Stomach (tissue), 8 donors: ENCODE measurements at regions not wholly inside any gene's neighbourhood (a gene's known extent, or its start where the extent isn't known, plus 50 kb on each side); places are given as distances from the start of the nearest gene placed in this dataset.

Experiments used
- DNase-seq, 2 donors: peaks; one replicate each; pipeline versions ENCODE4 v3.0.0 to v3.0.0-alpha.2; 2013 to 2019
- H3K27ac ChIP-seq, 5 donors: fragments of 200-600 bp in 4 of 5; sonication (generic) in 4 of 5; one replicate each; pipeline ENCODE4 v1.5.1; 2013 to 2019; ENCODE audit warnings: mild to moderate bottlenecking in 1 of 5, moderate library complexity in 1 of 5
- H3K27me3 ChIP-seq, 3 donors: fragments of 200-600 bp; sonication (generic); one replicate each; pipeline ENCODE4 v1.5.1; 2017 to 2019; ENCODE audit warnings: mixed run types in 1 of 3
- H3K36me3 ChIP-seq, 4 donors: fragments of 200-600 bp; sonication (generic); 1 replicate in 3 of 4; 2 replicates in 1 of 4; pipeline ENCODE4 v1.5.1; 2016 to 2019
- H3K4me1 ChIP-seq, 4 donors: fragments of 200-600 bp; sonication (generic); one replicate each; pipeline ENCODE4 v1.5.1; 2016 to 2019
- H3K4me3 ChIP-seq, 4 donors: fragments of 200-600 bp; sonication (generic) in 3 of 4; one replicate each; pipeline ENCODE4 v1.5.1; 2016 to 2019; ENCODE audit warnings: mild to moderate bottlenecking in 1 of 4
- H3K9me3 ChIP-seq, 4 donors: fragments of 200-600 bp; sonication (generic); one replicate each; pipeline ENCODE4 v1.5.1; 2016 to 2019
- EP300 ChIP-seq: sonication (generic); formaldehyde crosslinking; IDR thresholded peaks from one replicate; pipeline ENCODE4 v1.6.1; 2017; ENCODE audit warnings: antibody characterized with exemption
- POLR2A ChIP-seq, 4 donors: fragments of 450-650 bp; IDR thresholded peaks; one replicate each; pipeline ENCODE4 v1.6.1; 2016; ENCODE audit warnings: antibody characterized with exemption in 4 of 4, control low read depth in 2 of 4, mild to moderate bottlenecking in 1 of 4, moderate library complexity in 1 of 4
- POLR2AphosphoS5 ChIP-seq, 3 donors: sonication (generic); formaldehyde crosslinking; IDR thresholded peaks; one replicate each; pipeline ENCODE4 v1.6.1; 2016; ENCODE audit warnings: antibody characterized with exemption in 3 of 3
- WGBS, 5 donors: extraction: QIAGEN DNeasy Blood & Tissue Kit in 3 of 5; methylation state at CpG; one replicate each; pipeline versions ENCODE4 v1.1.5 to v1.1.7; 2013 to 2018; 5-methylcytosine and 5-hydroxymethylcytosine counted together
- intact Hi-C: fragments of 100-400 bp; cut with DNase I; formaldehyde crosslinking; loops from one replicate; pipeline ENCODE4 v1.15.1; 2023; ENCODE audit warnings: low total_unique reads
- TF ChIP-seq, protein P1 (sequence below), 7 experiments: fragments of 450-650 bp in 4 of 7; fragments of 200-600 bp in 3 of 7; sonication (generic) in 3 of 7; IDR thresholded peaks; one replicate each; pipeline ENCODE4 v1.5.1; 2016 to 2019; ENCODE audit warnings: antibody characterized with exemption in 7 of 7, control low read depth in 2 of 7, mild to moderate bottlenecking in 1 of 7
- donor health status: healthy with polysubstance abuse.
- donor health status: Bipolar disorder and iron deficiency.
- donor health status: healthy.

DNA sequence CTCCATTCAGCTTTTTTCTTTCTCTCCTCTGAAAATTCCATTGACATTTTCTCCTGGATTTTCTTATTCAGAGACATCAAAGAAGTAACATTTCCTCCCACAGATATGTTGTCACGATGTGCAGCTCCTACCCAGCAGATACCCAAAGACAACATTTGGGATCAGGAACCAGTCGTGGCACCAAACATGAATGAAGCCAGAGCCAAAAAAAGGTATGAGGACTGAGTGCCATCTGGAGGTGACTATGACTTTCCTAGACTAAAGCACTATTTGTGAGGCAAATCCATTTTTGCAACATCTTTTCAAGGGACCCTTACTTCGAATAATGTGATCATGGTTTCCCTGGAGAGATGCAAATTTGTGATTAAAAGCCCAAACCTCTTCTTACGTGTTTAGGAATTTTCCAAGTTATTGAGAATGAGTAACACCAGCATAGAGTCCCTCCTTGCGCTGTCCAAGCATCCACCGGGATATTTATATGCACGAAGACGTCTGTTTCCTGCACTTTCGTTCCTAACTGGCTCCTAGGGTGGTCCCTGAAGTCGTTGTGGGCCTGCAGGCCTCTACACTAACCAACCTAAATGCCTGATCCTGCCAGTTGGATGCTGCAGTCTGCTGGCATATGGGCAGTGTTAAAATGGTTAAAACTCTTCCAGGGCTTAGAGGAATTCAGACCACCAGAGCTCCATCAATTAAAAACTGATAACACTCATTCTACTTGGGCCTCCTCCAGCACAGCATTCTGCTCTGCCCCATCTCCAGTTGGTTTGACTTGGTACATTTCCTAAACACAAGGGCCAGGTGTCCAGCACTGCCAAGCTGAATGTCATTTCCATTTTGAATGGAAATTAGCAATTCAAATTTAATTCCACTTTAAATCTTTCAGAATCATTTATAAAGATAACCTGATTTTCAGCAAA lies 256.6 kb downstream of the C6orf118 start:
- 66 to 77% (median 69%) methylated on average over 10 of the region's 10 CpGs for WGBS, 5 donors
- no peak for DNase-seq

DNA sequence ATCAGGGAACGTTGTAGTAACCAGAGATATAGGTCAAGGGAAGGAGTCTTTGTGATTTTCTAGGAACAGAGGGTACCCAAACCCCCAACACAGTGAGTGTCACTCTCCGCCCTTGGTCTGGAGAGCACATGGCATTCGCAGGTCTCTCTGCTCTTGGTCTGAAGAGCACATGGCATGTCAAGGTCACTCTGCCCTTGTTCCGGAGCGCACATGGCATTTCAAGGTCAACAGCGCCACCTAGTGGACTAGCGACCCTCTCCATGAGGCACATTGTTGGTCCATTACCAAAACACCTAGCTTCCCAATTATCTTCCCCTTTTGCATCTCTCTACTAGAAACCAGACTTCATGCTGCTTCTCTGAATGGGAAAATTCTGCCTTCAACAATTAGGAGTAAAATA lies 260.0 kb downstream of the C6orf118 start:
- WGBS, 5 donors = 34 to 44% (median 39%) methylated on average over 7 of the region's 7 CpGs
- no peaks in the 10 kb centered on the region for H3K36me3 ChIP-seq
- intact Hi-C loops = no loop called here
- no peak overlapping the region for H3K27ac ChIP-seq
- H3K4me3 ChIP-seq = no peak overlapping the region
- H3K27me3 ChIP-seq = no peaks in the 10 kb centered on the region
- TF ChIP-seq, protein P1, sequence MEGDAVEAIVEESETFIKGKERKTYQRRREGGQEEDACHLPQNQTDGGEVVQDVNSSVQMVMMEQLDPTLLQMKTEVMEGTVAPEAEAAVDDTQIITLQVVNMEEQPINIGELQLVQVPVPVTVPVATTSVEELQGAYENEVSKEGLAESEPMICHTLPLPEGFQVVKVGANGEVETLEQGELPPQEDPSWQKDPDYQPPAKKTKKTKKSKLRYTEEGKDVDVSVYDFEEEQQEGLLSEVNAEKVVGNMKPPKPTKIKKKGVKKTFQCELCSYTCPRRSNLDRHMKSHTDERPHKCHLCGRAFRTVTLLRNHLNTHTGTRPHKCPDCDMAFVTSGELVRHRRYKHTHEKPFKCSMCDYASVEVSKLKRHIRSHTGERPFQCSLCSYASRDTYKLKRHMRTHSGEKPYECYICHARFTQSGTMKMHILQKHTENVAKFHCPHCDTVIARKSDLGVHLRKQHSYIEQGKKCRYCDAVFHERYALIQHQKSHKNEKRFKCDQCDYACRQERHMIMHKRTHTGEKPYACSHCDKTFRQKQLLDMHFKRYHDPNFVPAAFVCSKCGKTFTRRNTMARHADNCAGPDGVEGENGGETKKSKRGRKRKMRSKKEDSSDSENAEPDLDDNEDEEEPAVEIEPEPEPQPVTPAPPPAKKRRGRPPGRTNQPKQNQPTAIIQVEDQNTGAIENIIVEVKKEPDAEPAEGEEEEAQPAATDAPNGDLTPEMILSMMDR (IDR thresholded peaks at IDR 0.05) = no peak
- H3K9me3 ChIP-seq = peaks cover 3 to 52% (median 23%) of the 10 kb centered on the region in 4 donors
- DNase-seq = peak in 1 of 2 donors; percentile 5
- H3K4me1 ChIP-seq = no peaks in the 10 kb centered on the region

More for the DNA sequence above, 256.6 kb downstream of the C6orf118 start:
- no peak overlapping the region for H3K4me3 ChIP-seq
- H3K4me1 ChIP-seq = no peaks in the 10 kb centered on the region
- peaks cover 3 to 38% (median 19%) of the 10 kb centered on the region in 4 donors for H3K9me3 ChIP-seq
- TF ChIP-seq, protein P1 (IDR thresholded peaks at IDR 0.05) = no peak
- TF ChIP-seq POLR2AphosphoS5 (IDR thresholded peaks at IDR 0.05) = no peak
- no peak for TF ChIP-seq POLR2A (IDR thresholded peaks at IDR 0.05)
- TF ChIP-seq EP300 = no peak
- H3K27me3 ChIP-seq = no peaks in the 10 kb centered on the region
- no peaks in the 10 kb centered on the region for H3K36me3 ChIP-seq
- H3K27ac ChIP-seq = no peak overlapping the region
- intact Hi-C loops = no loop called here

DNA sequence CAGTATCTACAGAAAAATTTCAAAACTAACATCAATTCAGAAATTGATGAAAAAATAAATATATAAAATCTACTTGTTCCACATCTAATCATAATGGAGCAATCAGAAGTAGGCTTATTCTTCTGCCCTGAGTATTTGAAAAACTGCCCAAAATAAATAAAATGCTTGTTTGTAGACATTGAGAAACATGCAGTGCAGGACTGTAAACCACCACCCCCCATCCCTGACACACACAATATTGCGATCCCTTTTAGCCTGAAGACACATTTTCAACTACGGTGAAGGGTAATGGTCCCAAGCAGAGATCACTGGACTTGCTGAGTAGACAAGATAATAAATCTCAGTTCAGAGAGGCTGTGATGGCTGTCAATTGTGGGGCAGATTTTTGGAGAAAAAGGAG lies 261.5 kb downstream of the C6orf118 start:
- H3K9me3 ChIP-seq = peaks cover 3 to 51% (median 23%) of the 10 kb centered on the region in 4 donors
- 71 to 96% (median 90%) methylated on average over 2 of the region's 2 CpGs for WGBS, 5 donors

DNA sequence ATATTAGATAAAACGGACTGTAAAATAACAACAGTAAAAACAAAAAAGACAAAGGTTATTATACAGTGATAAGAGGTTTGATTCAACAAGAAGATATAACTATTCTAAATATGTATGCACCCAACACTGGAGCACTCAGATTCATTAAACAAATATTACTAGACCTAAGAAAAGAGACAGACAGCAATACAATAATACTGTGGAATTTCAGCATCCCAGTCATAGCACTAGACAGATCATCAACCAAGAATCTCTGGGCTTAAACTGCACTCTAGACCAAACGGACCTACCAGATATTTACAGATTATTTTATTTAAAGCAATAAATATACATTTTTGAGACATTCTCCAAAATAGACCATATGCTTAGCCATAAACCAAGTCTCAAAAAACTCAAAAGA lies 263.8 kb downstream of the C6orf118 start:
- Histone ChIP-seq H3K4me1 (no peaks in the 10 kb centered on the region), H3K27ac (no peak overlapping the region), H3K9me3 (peaks cover 3 to 32% (median 19%) of the 10 kb centered on the region in 4 donors), H3K4me3 (no peak overlapping the region), H3K36me3 (no peaks in the 10 kb centered on the region), H3K27me3 (no peaks in the 10 kb centered on the region)
- 56 to 75% (median 69%) methylated on average over 2 of the region's 2 CpGs for WGBS, 5 donors
- intact Hi-C loops = no loop called here
- TF ChIP-seq, protein P1 (IDR thresholded peaks at IDR 0.05) = no peak
- TF ChIP-seq EP300 (no peak), POLR2A (IDR thresholded peaks at IDR 0.05) (no peak), POLR2AphosphoS5 (IDR thresholded peaks at IDR 0.05) (no peak)
- no peak for DNase-seq

More for the DNA sequence above, 261.5 kb downstream of the C6orf118 start:
- DNase-seq = no peak
- Histone ChIP-seq H3K36me3 (no peaks in the 10 kb centered on the region), H3K4me3 (no peak overlapping the region), H3K27ac (no peak overlapping the region), H3K27me3 (no peaks in the 10 kb centered on the region), H3K4me1 (no peaks in the 10 kb centered on the region)
- intact Hi-C loops = no loop called here
- TF ChIP-seq, protein P1 (IDR thresholded peaks at IDR 0.05) = no peak
- TF ChIP-seq POLR2AphosphoS5 (IDR thresholded peaks at IDR 0.05) = no peak
- no peak for TF ChIP-seq EP300
- TF ChIP-seq POLR2A (IDR thresholded peaks at IDR 0.05) = no peak
